NK-92 (cell line): ENCODE measurements at regions not wholly inside any gene's neighbourhood (a gene's known extent, or its start where the extent isn't known, plus 50 kb on each side); places are given as distances from the start of the nearest gene placed in this dataset.

Source experiments
- DNase-seq: peaks from one replicate; lab custom pipeline; 2025; ENCODE audit not compliant: unreplicated experiment; lab: John Stamatoyannopoulos, UW

DNA sequence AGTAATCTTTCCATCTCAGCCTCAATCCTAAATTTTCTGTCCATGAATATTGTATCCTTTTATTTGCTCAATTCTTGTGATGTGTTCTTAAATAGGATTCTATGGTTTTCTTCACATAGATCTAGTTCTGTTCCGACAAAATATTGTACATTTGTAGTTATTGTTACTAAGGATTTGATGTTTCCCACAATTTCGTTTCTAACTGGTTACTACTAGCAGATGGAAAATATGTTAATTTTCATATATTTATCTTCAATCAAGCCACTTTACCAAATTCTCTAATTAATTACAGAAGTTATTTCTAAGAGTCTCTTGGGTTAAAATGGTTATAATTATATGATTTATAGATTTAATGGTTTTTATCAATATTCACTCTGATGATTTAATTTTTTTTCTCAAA, 60.3 kb downstream of the SEC61B start:
- no peak for DNase-seq

DNA sequence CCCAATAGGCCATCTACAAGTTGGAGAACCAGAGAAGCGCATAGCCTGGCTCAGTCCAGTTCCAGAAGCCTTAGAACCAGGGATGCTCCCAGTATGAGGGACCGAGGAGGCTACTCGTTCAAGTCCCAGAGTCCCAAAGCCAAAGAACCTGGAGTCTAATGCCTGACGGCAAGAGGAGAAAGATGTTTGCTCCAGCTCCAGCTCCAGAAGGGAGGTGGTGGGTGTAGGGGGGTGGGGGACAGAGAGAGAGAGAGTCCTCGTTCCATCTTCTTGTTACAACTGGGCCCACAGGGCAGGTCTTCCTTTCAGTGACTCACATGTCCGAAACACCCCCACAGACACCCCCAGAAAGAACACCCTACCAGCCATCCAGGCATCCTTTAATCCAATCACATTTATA, 63.9 kb downstream of the SEC61B start:
- DNase-seq = no peak

GRCh38 chr9:99286536-99286935, 64.5 kb downstream of the SEC61B start:
- no peak for DNase-seq

DNA sequence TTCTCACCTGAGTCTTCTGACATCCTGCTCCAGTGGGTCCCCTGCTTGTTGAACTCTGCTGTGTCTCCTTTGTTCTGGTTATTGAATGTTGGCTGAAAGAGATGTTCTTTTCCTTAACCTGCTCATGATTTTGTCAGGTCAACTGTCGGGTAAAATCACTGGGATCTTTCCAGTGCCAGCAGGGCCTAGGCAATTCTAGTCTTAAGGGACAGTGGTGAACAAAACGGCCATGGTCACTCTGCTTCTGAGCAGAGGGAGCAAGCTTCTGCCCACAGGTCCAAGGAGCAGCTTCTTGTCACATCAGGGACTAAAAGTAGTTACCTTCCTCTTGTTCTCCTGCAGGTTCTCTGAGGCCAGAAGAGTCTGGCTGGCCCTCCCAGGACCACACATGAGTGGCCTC, 65.6 kb downstream of the SEC61B start:
- no peak for DNase-seq

GRCh38 chr9:99288830-99289229, 66.7 kb downstream of the SEC61B start:
- no peak for DNase-seq

GRCh38 chr9:99294850-99295461, 72.9 kb downstream of the SEC61B start:
- no peak for DNase-seq

DNA sequence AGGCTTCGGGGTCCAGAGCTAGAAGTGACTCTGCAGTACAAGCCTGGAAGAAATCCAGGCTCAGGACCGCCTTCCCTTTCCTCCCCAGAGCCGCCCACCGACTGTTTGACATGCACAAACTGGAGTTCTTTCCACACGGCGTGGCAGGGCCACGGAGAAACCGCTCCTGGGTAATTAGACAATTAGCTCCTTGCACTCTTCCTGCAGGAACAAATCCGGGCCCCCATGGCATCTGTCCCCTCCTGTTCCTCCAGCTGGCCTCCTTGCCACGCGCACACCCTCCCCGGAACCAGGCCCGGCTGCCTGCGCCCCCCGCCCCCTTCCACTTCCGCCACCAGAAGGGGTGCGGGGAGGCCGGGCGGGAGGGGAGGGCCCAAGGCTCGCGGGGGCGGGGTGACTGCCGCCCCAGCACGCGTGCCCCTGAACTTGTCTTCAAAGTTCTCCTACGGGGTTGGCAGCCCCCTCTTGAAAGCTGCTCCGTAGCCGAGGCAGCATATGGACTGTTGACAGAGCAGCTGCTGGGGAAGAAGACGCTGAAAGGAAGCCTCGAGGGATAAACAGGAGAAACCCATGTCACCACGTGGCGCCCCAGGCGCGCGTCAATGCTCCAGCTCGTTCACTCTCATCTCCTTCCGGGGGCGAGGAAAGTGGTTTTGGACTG, 74.3 kb downstream of the SEC61B start:
- no peak for DNase-seq

DNA sequence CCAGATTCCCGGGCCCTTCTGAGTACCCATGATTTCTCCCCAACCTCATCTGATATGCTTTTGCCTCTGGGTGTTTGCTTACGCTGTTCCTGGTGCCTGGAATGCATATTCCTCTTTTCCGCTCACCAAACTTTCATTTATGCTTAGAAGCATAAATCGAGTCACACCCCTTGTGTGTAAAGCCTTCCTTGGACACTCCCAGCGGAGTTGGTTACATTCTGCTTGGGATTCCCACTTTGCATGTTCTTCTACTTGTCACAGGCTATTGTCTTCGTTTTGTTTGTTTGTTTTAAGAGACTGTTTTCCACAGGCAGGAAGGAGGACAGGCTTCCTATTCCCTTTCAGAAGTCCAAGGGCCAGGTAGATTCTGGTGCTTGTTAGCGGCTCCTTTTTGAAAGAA, 76.5 kb downstream of the SEC61B start:
- DNase-seq = no peak

- no peak for DNase-seq
Observed at GRCh38 chr9:99299211-99300102, 77.4 kb downstream of the SEC61B start.

DNA sequence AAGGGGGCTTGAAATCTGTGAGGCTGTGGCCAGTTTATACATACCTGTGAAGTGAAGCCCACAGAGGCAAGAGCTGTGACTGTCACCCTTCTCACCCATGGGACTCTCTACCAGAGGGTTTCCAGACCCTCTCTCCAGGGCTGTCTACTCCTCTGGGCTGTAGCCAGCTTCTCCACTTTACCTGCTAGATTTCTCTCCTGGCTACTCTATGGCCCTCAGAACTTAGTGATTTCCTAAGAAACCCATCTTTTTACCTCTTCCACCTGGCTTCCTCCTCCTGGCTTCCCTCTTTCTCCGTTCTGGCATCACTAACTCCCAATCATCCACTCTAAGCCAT, 78.0 kb downstream of the SEC61B start:
- DNase-seq = no peak

DNA sequence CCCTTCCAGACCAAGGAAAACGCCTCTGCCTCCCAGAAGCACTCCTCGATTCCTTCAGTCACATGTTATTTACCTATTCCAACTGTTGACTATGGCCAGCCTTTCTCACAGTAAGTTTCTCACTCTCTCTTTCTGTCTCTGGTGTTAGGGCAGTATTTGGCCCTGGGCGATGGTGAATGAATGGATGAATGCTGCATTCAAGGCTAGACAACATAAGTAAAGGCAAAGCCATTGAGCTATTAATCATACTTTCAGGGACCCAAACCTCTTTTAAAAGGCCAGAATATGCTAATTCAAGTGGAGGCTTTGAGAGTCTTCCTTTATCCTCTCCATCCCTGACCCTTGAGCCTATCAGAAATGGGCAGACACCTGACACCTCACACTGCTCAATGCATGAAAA, 78.5 kb downstream of the SEC61B start:
- no peak for DNase-seq

GRCh38 chr9:99303177-99303576, 81.1 kb downstream of the SEC61B start:
- DNase-seq = no peak

GRCh38 chr9:99305124-99305523, 83.0 kb downstream of the SEC61B start:
- DNase-seq = no peak

DNA sequence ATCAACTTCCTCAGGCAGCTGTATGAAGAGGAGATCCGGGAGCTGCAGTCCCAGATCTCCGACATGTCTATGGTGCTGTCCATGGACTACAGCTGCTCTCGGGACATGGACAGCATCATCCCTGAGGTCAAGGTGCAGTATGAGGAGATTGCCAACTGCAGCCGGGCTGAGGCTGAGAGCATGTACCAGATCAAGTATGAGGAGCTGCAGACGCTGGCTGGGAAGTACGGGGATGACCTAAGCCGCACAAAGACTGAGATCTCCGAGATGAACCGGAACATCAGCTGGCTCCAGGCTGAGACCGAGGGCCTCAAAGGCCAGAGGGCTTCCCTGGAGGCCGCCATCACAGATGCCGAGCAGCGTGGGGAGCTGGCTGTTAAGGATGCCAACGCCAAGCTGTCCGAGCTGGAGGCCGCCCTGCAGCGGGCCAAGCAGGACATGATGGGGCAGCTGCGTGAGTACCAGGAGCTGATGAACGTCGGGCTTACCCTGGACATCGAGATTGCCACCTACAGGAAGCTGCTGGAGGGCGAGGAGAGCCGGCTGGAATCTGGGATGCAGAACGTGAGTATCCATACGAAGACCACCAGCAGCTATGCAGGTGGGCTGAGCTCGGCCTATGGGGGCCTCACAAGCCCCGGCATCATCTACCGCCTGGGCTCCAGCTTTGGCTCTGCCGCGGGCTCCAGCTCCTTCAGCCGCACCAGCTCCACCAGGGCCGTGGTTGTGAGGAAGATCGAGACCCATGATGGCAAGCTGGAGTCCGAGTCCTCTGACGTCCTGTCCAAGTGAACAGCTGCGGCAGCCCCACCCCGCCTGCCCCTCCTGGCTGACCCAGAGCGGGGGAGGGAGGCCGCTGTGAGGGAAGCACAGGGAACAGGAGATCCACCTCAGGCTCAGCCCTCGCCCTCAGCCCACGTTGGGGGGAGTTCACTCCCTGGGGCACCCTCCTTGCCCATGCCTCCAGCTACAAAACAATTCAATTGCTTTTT, 84.0 kb downstream of the SEC61B start:
- DNase-seq = no peak

- DNase-seq = no peak
Observed at GRCh38 chr9:99307851-99308250, 85.8 kb downstream of the SEC61B start.

- no peak for DNase-seq
Observed at GRCh38 chr9:99309141-99309939, 87.3 kb downstream of the SEC61B start.

DNA sequence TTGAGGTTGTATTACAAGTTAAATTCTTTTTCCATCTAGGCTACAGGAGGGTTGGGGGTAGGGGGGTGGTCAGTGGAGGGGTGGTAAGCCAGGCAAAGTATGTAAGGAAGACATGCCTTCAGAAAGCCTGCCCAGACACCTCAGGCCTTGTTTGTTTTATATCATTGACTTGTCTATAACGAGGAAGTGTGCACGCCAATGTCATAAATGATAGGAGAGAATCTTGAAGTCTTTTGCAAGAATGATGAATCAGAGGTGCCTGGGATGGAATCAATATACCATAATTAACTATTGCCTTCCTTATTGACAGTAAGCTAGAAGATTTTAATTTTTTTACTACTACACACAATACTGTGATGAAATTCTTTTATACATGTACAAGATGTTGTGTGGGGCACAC, 90.7 kb downstream of the SEC61B start:
- no peak for DNase-seq

DNA sequence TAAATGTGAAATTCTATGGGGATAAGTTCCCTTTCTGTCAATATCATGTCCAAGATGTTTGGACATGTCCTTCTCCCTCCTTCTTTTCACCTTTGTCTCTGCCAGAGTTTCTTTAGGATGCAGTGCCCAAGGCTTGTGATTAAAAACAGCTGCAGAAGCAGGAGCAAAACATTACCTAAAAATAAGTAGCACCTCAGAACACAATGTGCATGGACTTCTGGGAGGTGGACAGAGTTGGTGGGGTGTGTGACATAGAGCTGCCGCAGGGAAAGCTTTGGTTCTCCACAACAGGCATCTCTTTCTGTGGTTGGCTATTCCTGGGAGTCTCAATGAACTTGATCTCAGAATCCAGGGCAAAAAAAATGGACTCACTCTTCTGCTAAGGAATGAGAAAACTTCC, 97.0 kb downstream of the SEC61B start:
- no peak for DNase-seq

DNA sequence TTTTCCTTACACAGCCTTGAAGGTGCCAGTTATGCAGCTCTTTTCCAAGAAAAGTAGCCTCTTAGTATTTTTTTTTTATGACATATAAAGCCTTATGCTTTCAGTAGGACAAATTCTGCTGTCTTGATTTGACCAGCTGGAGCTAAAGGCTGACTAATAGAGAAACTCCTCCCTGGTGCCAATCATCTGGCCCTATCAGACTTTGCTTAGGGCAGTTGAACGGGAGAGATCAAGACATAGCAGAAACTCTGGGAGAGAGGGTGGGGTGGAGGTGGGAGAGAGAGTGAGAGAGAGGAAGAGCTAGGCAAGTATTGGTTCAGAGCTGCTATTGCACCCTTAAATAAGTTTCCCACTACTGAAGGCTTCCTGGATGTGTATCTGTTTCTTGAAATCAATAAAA, 100.2 kb downstream of the SEC61B start:
- DNase-seq = no peak
